Stimulated activated naive CD8-positive, alpha-beta T cell treated with anti-CD3 and anti-CD28 coated beads, Interleukin-15, amount 100 ng/mL, for 72 hours (primary cell): ENCODE measurements at regions not wholly inside any gene's neighbourhood (a gene's known extent, or its start where the extent isn't known, plus 50 kb on each side); places are given as distances from the start of the nearest gene placed in this dataset.
"Not testable (repeated sequence)": the region's sequence is repeated elsewhere in the genome, so short reads cannot be mapped to it uniquely, and the experiment has no call there.

Experiments used
- ATAC-seq: fragments of 150-1000 bp; cut with Tn5 transposase; 2 replicates; pipeline ENCODE4 v1.10.0; 2021; ENCODE audit warnings: mild to moderate bottlenecking, moderate library complexity
- DNase-seq, 2 donors: peaks; one replicate each; pipeline ENCODE4 v3.0.0; 2021 to 2022
- H3K27ac Mint-ChIP-seq, 2 donors: one replicate each; pipeline ENCODE4 v1.8.0; 2022; ENCODE audit warnings: mild to moderate bottlenecking in 2 of 2, mixed read lengths in 2 of 2, moderate library complexity in 2 of 2
- H3K27me3 Mint-ChIP-seq: one replicate; pipeline ENCODE4 v1.8.0; 2022; ENCODE audit warnings: mixed read lengths
- H3K4me1 Mint-ChIP-seq: one replicate; pipeline ENCODE4 v1.8.0; 2022; ENCODE audit warnings: mild to moderate bottlenecking, mixed read lengths
- H3K4me3 Mint-ChIP-seq, 2 donors: one replicate each; pipeline ENCODE4 v1.8.0; 2022; ENCODE audit warnings: mild to moderate bottlenecking in 2 of 2, mixed read lengths in 2 of 2, moderate library complexity in 1 of 2
- H3K9me3 Mint-ChIP-seq, 2 donors: one replicate each; pipeline ENCODE4 v1.8.0; 2022; ENCODE audit warnings: mixed read lengths in 2 of 2

GRCh38 chr5:39628348-39628747 lies 203.6 kb upstream of the DAB2 start:
- DNase-seq, result no peak

GRCh38 chr5:39624890-39625289 lies 200.1 kb upstream of the DAB2 start:
- no peak overlapping the region for H3K4me3 Mint-ChIP-seq
- no peaks in the 10 kb centered on the region for H3K4me1 Mint-ChIP-seq
- ATAC-seq (no peak), DNase-seq (no peak)
- H3K9me3 Mint-ChIP-seq, result no peaks in the 10 kb centered on the region
- H3K27me3 Mint-ChIP-seq, result peaks cover 25% of the 10 kb centered on the region
- no peak overlapping the region for H3K27ac Mint-ChIP-seq

More at GRCh38 chr5:39628348-39628747, 203.6 kb upstream of the DAB2 start:
- no peak overlapping the region for H3K27ac Mint-ChIP-seq
- ATAC-seq, result no peak
- H3K4me3 Mint-ChIP-seq, result no peak overlapping the region
- peaks cover 21% of the 10 kb centered on the region for H3K27me3 Mint-ChIP-seq
- no peaks in the 10 kb centered on the region for H3K9me3 Mint-ChIP-seq
- H3K4me1 Mint-ChIP-seq, result no peaks in the 10 kb centered on the region

- H3K4me3 Mint-ChIP-seq, result no peak overlapping the region
- DNase-seq (no peak), ATAC-seq (no peak)
- H3K27ac Mint-ChIP-seq, result no peak overlapping the region
- no peaks in the 10 kb centered on the region for H3K9me3 Mint-ChIP-seq
- H3K4me1 Mint-ChIP-seq, result no peaks in the 10 kb centered on the region
- H3K27me3 Mint-ChIP-seq, result peaks cover 20% of the 10 kb centered on the region
Measured at GRCh38 chr5:39624268-39624886, 199.6 kb upstream of the DAB2 start.

- no peak overlapping the region for H3K27ac Mint-ChIP-seq
- no peaks in the 10 kb centered on the region for H3K4me1 Mint-ChIP-seq
- DNase-seq (no peak), ATAC-seq (no peak)
- H3K9me3 Mint-ChIP-seq, result no peaks in the 10 kb centered on the region
- H3K4me3 Mint-ChIP-seq, result no peak overlapping the region
- peaks cover 11% of the 10 kb centered on the region for H3K27me3 Mint-ChIP-seq
Measured at GRCh38 chr5:39623291-39623865, 198.6 kb upstream of the DAB2 start.

- DNase-seq (no peak), ATAC-seq (no peak)
- H3K4me1 Mint-ChIP-seq, result no peaks in the 10 kb centered on the region
- H3K4me3 Mint-ChIP-seq, result no peak overlapping the region
- H3K9me3 Mint-ChIP-seq, result no peaks in the 10 kb centered on the region
- peaks cover 8% of the 10 kb centered on the region for H3K27me3 Mint-ChIP-seq
- no peak overlapping the region for H3K27ac Mint-ChIP-seq
Measured at GRCh38 chr5:39622281-39622680, 197.5 kb upstream of the DAB2 start.

- Mint-ChIP-seq H3K27me3 (peaks cover 8% of the 10 kb centered on the region), H3K27ac (no peak overlapping the region), H3K9me3 (no peaks in the 10 kb centered on the region), H3K4me1 (no peaks in the 10 kb centered on the region), H3K4me3 (no peak overlapping the region)
- no peak for DNase-seq
- no peak for ATAC-seq
Measured at GRCh38 chr5:39619168-39619818, 194.5 kb upstream of the DAB2 start.

- Mint-ChIP-seq H3K27me3 (peaks cover 8% of the 10 kb centered on the region), H3K9me3 (no peaks in the 10 kb centered on the region), H3K4me1 (no peaks in the 10 kb centered on the region), H3K27ac (no peak overlapping the region), H3K4me3 (no peak overlapping the region)
- DNase-seq, result no peak
- ATAC-seq, result no peak
Measured at GRCh38 chr5:39618391-39618790, 193.6 kb upstream of the DAB2 start.

- H3K4me1 Mint-ChIP-seq, result no peaks in the 10 kb centered on the region
- no peaks in the 10 kb centered on the region for H3K27me3 Mint-ChIP-seq
- H3K9me3 Mint-ChIP-seq, result no peaks in the 10 kb centered on the region
- H3K27ac Mint-ChIP-seq, result no peak overlapping the region
- H3K4me3 Mint-ChIP-seq, result no peak overlapping the region
- DNase-seq (no peak), ATAC-seq (no peak)
Measured at GRCh38 chr5:39616131-39616530, 191.4 kb upstream of the DAB2 start.

- H3K4me1 Mint-ChIP-seq, H3K27me3 Mint-ChIP-seq, DNase-seq, ATAC-seq, H3K4me3 Mint-ChIP-seq, H3K9me3 Mint-ChIP-seq: not testable (repeated sequence)
- H3K27ac Mint-ChIP-seq, result peak overlapping the region in 1 of 2 donors; percentile 48
Measured at GRCh38 chr5:39611076-39611475, 186.3 kb upstream of the DAB2 start.

- ATAC-seq (no peak), DNase-seq (no peak)
- Mint-ChIP-seq H3K9me3 (no peaks in the 10 kb centered on the region), H3K4me3 (no peak overlapping the region), H3K27ac (no peak overlapping the region), H3K27me3 (no peaks in the 10 kb centered on the region), H3K4me1 (no peaks in the 10 kb centered on the region)
Measured at GRCh38 chr5:39608024-39608423, 183.2 kb upstream of the DAB2 start.

GRCh38 chr5:39606591-39606990 lies 181.8 kb upstream of the DAB2 start:
- H3K27me3 Mint-ChIP-seq, result no peaks in the 10 kb centered on the region
- no peak overlapping the region for H3K4me3 Mint-ChIP-seq
- no peak for DNase-seq
- no peak for ATAC-seq
- H3K27ac Mint-ChIP-seq, result no peak overlapping the region
- H3K9me3 Mint-ChIP-seq, result no peaks in the 10 kb centered on the region
- no peaks in the 10 kb centered on the region for H3K4me1 Mint-ChIP-seq

GRCh38 chr5:39605588-39606575 lies 181.1 kb upstream of the DAB2 start:
- peak overlapping the region in 1 of 2 donors; percentile 24 for H3K27ac Mint-ChIP-seq
- no peak for ATAC-seq

GRCh38 chr5:39605145-39605544 lies 180.4 kb upstream of the DAB2 start:
- H3K9me3 Mint-ChIP-seq, result no peaks in the 10 kb centered on the region
- H3K4me1 Mint-ChIP-seq, result no peaks in the 10 kb centered on the region
- no peak for ATAC-seq
- no peak for DNase-seq
- H3K27ac Mint-ChIP-seq, result no peak overlapping the region
- H3K4me3 Mint-ChIP-seq, result no peak overlapping the region
- H3K27me3 Mint-ChIP-seq, result no peaks in the 10 kb centered on the region

More at GRCh38 chr5:39605588-39606575, 181.1 kb upstream of the DAB2 start:
- no peaks in the 10 kb centered on the region for H3K27me3 Mint-ChIP-seq
- H3K9me3 Mint-ChIP-seq, result no peaks in the 10 kb centered on the region
- no peak overlapping the region for H3K4me3 Mint-ChIP-seq
- no peak for DNase-seq
- no peaks in the 10 kb centered on the region for H3K4me1 Mint-ChIP-seq

GRCh38 chr5:39604491-39604890 lies 179.7 kb upstream of the DAB2 start:
- H3K27me3 Mint-ChIP-seq, result no peaks in the 10 kb centered on the region
- DNase-seq (no peak), ATAC-seq (no peak)
- no peak overlapping the region for H3K27ac Mint-ChIP-seq
- no peak overlapping the region for H3K4me3 Mint-ChIP-seq
- H3K9me3 Mint-ChIP-seq, result no peaks in the 10 kb centered on the region
- H3K4me1 Mint-ChIP-seq, result no peaks in the 10 kb centered on the region

GRCh38 chr5:39599721-39600431 lies 175.1 kb upstream of the DAB2 start:
- Mint-ChIP-seq H3K4me3 (no peak overlapping the region), H3K27ac (no peak overlapping the region), H3K9me3 (no peaks in the 10 kb centered on the region), H3K4me1 (no peaks in the 10 kb centered on the region), H3K27me3 (peaks cover 31% of the 10 kb centered on the region)
- DNase-seq, result no peak
- ATAC-seq, result no peak
